Omental fat pad (tissue), 3 donors: ENCODE measurements at regions not wholly inside any gene's neighbourhood (a gene's known extent, or its start where the extent isn't known, plus 50 kb on each side); places are given as distances from the start of the nearest gene placed in this dataset.
A peak's percentile ranks its signal among the peaks of the same experiment; 100 is the strongest.

Experiments
- ATAC-seq: fragments of 150-250 bp; one replicate; pipeline ENCODE4 v1.9.1; 2016; ENCODE audit warnings: mild to moderate bottlenecking, moderate library complexity; ENCODE audit not compliant: low FRiP score
- DNase-seq: peaks from one replicate; pipeline ENCODE4 v3.0.0-alpha.2; 2019; ENCODE audit warnings: low spot score
- CTCF ChIP-seq, 3 donors: fragments of 450-650 bp; IDR thresholded peaks; one replicate each; pipeline ENCODE4 v1.5.1; 2016 to 2017; ENCODE audit warnings: antibody characterized with exemption in 3 of 3, mild to moderate bottlenecking in 3 of 3, moderate library complexity in 2 of 3

- no peak for DNase-seq
- no peak for ATAC-seq
- TF ChIP-seq CTCF (IDR thresholded peaks at IDR 0.05), result no peak
These were observed 214.9 kb upstream of the GMDS start for GRCh38 chr6:2460216-2460745.

DNA sequence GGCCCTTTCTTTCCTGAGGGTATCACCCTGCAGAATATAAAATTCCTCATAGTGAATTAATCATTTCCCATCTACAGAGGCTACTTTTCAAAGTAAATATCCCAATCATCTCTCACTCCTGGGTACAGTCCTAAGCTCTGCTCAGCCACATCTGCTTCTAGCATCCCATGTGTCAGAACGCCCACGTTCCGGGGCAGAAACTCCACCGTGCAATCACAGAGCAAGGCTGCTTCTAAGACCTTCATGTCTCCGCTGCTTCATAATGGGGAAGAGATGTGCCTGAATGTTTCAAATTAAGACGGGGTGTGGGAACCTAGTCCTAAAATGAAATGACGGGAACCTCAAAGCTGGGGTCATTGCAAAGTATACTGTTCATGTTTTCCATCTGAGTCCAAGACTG, 208.8 kb upstream of the GMDS start:
- no peak for DNase-seq
- ATAC-seq, result no peak
- TF ChIP-seq CTCF (IDR thresholded peaks at IDR 0.05), result no peak

DNA sequence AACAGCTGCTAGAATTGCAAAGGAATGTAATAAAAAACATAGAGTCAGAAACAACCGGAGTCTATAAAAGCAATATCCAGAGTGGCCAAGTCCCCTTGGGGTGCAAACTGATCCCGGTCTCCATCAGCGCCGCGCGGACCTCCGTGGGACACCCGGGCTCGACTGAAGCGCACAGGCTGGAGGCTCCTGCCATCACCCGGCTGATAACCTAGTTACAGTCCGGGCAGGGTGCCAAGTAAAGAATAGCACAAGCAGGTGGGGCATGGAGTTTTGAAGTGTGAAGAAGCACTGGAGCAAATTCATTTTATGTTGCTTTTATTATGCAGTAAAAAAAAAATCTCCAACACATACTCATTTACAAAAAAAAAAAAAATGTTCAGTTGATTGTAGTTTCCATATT, 205.1 kb upstream of the GMDS start:
- ATAC-seq (no peak), DNase-seq (no peak)
- TF ChIP-seq CTCF (IDR thresholded peaks at IDR 0.05), result no peak

DNA sequence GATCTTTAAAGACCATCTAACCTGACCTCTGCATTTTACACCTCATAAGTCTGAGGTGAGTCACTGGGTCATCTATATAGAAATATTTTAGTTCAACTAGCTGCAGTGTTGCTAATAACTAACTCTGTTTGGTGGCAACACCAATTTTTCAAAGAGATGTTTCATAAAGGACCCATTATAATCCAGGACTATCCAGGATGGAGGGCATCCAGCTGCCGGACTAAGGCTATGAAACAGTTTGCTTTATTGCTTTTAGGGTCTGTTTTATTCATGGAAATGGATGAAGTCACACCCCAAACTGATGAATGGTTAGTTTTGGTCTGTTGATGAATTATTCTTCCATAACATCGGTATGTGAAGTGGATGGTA, 204.2 kb upstream of the GMDS start:
- no peak for ATAC-seq
- DNase-seq, result no peak
- TF ChIP-seq CTCF (IDR thresholded peaks at IDR 0.05), result no peak

GRCh38 chr6:2448826-2449571, 203.6 kb upstream of the GMDS start:
- DNase-seq (no peak), ATAC-seq (peak; percentile 28)

DNA sequence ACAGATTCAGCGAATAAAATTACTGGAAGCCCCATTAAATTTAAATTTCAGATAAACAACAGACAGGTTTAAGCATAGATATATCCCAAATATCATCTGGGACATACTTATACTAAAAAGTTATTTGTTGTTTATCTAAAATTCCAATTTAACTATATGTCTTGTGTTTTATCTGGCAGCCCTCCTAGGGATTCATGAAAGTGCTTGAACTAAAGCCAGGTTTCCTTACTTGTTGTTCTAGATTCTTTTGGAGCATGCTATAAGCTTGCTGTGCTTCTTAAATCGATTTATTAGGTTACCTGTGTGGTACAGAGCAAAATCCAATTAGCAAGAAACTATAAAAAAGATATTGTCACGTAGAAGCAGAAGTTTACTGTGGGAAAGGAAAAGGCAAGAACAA, 202.5 kb upstream of the GMDS start:
- DNase-seq (no peak), ATAC-seq (no peak)
- TF ChIP-seq CTCF (IDR thresholded peaks at IDR 0.05), result no peak

More at GRCh38 chr6:2448826-2449571, 203.6 kb upstream of the GMDS start:
- TF ChIP-seq CTCF (IDR thresholded peaks at IDR 0.05), result no peak

DNA sequence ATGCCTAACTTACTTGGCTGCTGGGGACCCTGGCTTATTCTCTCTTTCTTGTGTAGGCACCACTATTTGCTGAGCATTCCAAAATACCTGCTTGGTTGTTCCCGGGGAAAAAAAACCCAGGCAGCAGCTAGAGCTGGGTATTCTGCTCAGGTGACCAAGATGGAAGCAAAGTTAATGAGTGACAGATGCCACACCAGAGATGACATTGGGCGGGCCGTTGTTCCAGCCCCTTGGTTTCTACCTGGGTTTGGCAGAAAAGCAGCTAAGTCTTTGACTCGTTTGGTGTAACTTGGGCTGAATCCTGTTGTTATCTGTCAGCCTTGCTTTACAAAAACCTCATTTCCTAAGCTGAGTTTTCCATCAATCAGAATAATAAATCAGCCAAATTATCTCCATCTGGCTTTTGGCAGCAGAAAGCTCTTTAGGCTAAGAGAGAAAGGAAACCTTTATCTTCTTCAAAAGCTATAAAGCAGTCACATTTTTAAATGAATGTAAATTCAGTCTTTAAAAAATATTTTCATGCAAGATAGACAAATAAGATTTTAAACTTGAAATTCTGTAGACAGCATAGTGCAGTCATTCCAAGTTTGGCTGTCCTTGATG, 202.0 kb upstream of the GMDS start:
- DNase-seq, result no peak
- ATAC-seq, result no peak
- no peak for TF ChIP-seq CTCF (IDR thresholded peaks at IDR 0.05)
